ENCODE measurements at regions not wholly inside any gene's neighbourhood (a gene's known extent, or its start where the extent isn't known, plus 50 kb on each side); places are given as distances from the start of the nearest gene placed in this dataset.

GRCh38 chr6:167711211-167711610, 115.5 kb upstream of the AFDN start:
- ChIA-PET CTCF (no interaction called here), POLR2A (no interaction called here)
- no peak for TF ChIP-seq CTCF (IDR thresholded peaks at IDR 0.05; ENCODE audit: control extremely low read depth, extremely low read depth, low read depth, missing control alignments)
- DNase-seq (ENCODE audit: extremely low spot score): no peak

- POLR2A ChIA-PET: no interaction called here
- DNase-seq (ENCODE audit: extremely low spot score): no peak
- CTCF ChIA-PET: no interaction called here
- TF ChIP-seq CTCF (IDR thresholded peaks at IDR 0.05; ENCODE audit: control extremely low read depth, extremely low read depth, low read depth, missing control alignments): no peak
These were observed 114.7 kb upstream of the AFDN start for GRCh38 chr6:167711768-167712730.

- CTCF ChIA-PET: no interaction called here
- POLR2A ChIA-PET: no interaction called here
- DNase-seq (ENCODE audit: extremely low spot score): no peak
- TF ChIP-seq CTCF (IDR thresholded peaks at IDR 0.05; ENCODE audit: control extremely low read depth, extremely low read depth, low read depth, missing control alignments): no peak
These were observed 113.8 kb upstream of the AFDN start for GRCh38 chr6:167712731-167713475.

GRCh38 chr6:167714152-167714551, 112.6 kb upstream of the AFDN start:
- no peak for DNase-seq (ENCODE audit: extremely low spot score)
- ChIA-PET CTCF (interaction anchor here (1.9 to 2.8 kb wide), 2 partner anchors 13 kb away, joined by 6 read pairs; no protein-coding TSS in a partner anchor), POLR2A (no interaction called here)
- TF ChIP-seq CTCF (IDR thresholded peaks at IDR 0.05; ENCODE audit: control extremely low read depth, extremely low read depth, low read depth, missing control alignments): no peak

GRCh38 chr6:167717455-167717854, 109.3 kb upstream of the AFDN start:
- POLR2A ChIA-PET: no interaction called here
- TF ChIP-seq CTCF (IDR thresholded peaks at IDR 0.05; ENCODE audit: control extremely low read depth, extremely low read depth, low read depth, missing control alignments): no peak
- CTCF ChIA-PET: interaction anchor here (0.9 to 1.0 kb wide), 2 partner anchors 26 to 28 kb away, joined by 3 to 4 read pairs; no protein-coding TSS in a partner anchor

GRCh38 chr6:167717867-167718266, 108.8 kb upstream of the AFDN start:
- ChIA-PET CTCF (interaction anchor here (0.9 to 1.0 kb wide), 2 partner anchors 26 to 28 kb away, joined by 3 to 4 read pairs; no protein-coding TSS in a partner anchor), POLR2A (no interaction called here)
- TF ChIP-seq CTCF (IDR thresholded peaks at IDR 0.05; ENCODE audit: control extremely low read depth, extremely low read depth, low read depth, missing control alignments): no peak
- no peak for DNase-seq (ENCODE audit: extremely low spot score)

More at GRCh38 chr6:167717455-167717854, 109.3 kb upstream of the AFDN start:
- no peak for DNase-seq (ENCODE audit: extremely low spot score)

All from GM10248 (cell line).